A673 (cell line): ENCODE measurements at regions not wholly inside any gene's neighbourhood (a gene's known extent, or its start where the extent isn't known, plus 50 kb on each side); places are given as distances from the start of the nearest gene placed in this dataset.

ENCODE experiments used
- BruUV-seq: library from RNA; stranded (reverse); fragments of 400-500 nt; replicated peaks from 2 replicates; lab custom pipeline; 2021; lab: Mats Ljungman, UMichigan
- CTCF ChIA-PET: fragments of 300-600 bp; sonication (Branson Sonifier 250); formaldehyde crosslinking; loops from one replicate; lab custom pipeline; 2022; ENCODE audit warnings: antibody characterized with exemption; lab: Charles Lee
- POLR2A ChIA-PET: fragments of 300-600 bp; sonication (Branson Sonifier 250); formaldehyde crosslinking; loops from one replicate; lab custom pipeline; 2022; ENCODE audit warnings: antibody characterized with exemption; ENCODE audit not compliant: low non-redundant PET; lab: Charles Lee
- DNase-seq: peaks from one replicate; pipeline ENCODE4 v3.0.0-alpha.2; 2015; ENCODE audit warnings: low spot score
- H3K27ac ChIP-seq: fragments of 200-600 bp; sonication (generic); 2 replicates; pipeline ENCODE4 v1.5.1; 2016; ENCODE audit warnings: mixed run types, low read depth, mild to moderate bottlenecking, mixed read lengths, antibody characterized with exemption, low read length; ENCODE audit not compliant: poor library complexity, severe bottlenecking
- H3K27me3 ChIP-seq: fragments of 200-600 bp; sonication (generic); replicated peaks from 2 replicates; pipeline ENCODE4 v1.6.1; 2017; ENCODE audit warnings: mixed run types, low read depth, mild to moderate bottlenecking, mixed read lengths, antibody characterized with exemption, low read length; ENCODE audit not compliant: insufficient read depth, poor library complexity
- H3K36me3 ChIP-seq: fragments of 200-600 bp; sonication (generic); 2 replicates; pipeline ENCODE4 v1.6.1; 2016; ENCODE audit warnings: mixed run types, mild to moderate bottlenecking, mixed read lengths, antibody characterized with exemption, low read length; ENCODE audit not compliant: insufficient read depth, poor library complexity, severe bottlenecking
- H3K4me1 ChIP-seq: fragments of 200-600 bp; sonication (generic); 2 replicates; pipeline ENCODE4 v1.6.1; 2017; ENCODE audit warnings: mixed run types, mild to moderate bottlenecking, mixed read lengths, antibody characterized with exemption, low read length; ENCODE audit not compliant: insufficient read depth, poor library complexity, severe bottlenecking
- H3K4me3 ChIP-seq: fragments of 200-600 bp; sonication (generic); 2 replicates; pipeline ENCODE4 v1.5.1; 2016; ENCODE audit warnings: low read depth, mixed run types, mild to moderate bottlenecking, mixed read lengths, low read length; ENCODE audit not compliant: poor library complexity, severe bottlenecking
- H3K9me3 ChIP-seq: fragments of 200-600 bp; sonication (generic); 2 replicates; pipeline ENCODE4 v1.6.1; 2016; ENCODE audit warnings: mixed run types, low read depth, mild to moderate bottlenecking, mixed read lengths, antibody characterized with exemption, low read length; ENCODE audit not compliant: poor library complexity, severe bottlenecking
- EZH2 ChIP-seq: fragments of 200-600 bp; sonication (generic); IDR thresholded peaks from 2 replicates; pipeline ENCODE4 v1.6.1; 2017; ENCODE audit warnings: borderline replicate concordance, low read depth, mild to moderate bottlenecking, mixed read lengths, antibody characterized with exemption, low read length; ENCODE audit not compliant: poor library complexity, severe bottlenecking
- intact Hi-C: fragments of 100-400 bp; cut with micrococcal nuclease; formaldehyde crosslinking; loops from one replicate; pipeline ENCODE4 v1.10.0; 2022; ENCODE audit not compliant: unreplicated experiment
- TF ChIP-seq, protein P1 (sequence below): fragments of 300-800, 200-600 bp; sonication (generic); conservative IDR thresholded peaks from 2 replicates; pipeline ENCODE4 v1.5.1; 2017; ENCODE audit warnings: low read depth, mild to moderate bottlenecking, antibody characterized with exemption, low read length, moderate library complexity, mixed read lengths

- POLR2A ChIA-PET: no interaction called here
- intact Hi-C loops: no loop called here
These were observed 174.9 kb upstream of the DMAC1 start for GRCh38 chr9:7974335-7974960.

GRCh38 chr9:7973123-7973522, 173.5 kb upstream of the DMAC1 start:
- POLR2A ChIA-PET: no interaction called here
- CTCF ChIA-PET: no interaction called here
- no peak overlapping the region for H3K27ac ChIP-seq
- no TSS peak for BruUV-seq
- peaks cover 7% of the 10 kb centered on the region for H3K9me3 ChIP-seq
- H3K36me3 ChIP-seq: no peaks in the 10 kb centered on the region
- H3K4me1 ChIP-seq: no peaks in the 10 kb centered on the region
- no peak overlapping the region for H3K4me3 ChIP-seq
- no peak for DNase-seq
- TF ChIP-seq EZH2: no peak
- TF ChIP-seq, protein P1, sequence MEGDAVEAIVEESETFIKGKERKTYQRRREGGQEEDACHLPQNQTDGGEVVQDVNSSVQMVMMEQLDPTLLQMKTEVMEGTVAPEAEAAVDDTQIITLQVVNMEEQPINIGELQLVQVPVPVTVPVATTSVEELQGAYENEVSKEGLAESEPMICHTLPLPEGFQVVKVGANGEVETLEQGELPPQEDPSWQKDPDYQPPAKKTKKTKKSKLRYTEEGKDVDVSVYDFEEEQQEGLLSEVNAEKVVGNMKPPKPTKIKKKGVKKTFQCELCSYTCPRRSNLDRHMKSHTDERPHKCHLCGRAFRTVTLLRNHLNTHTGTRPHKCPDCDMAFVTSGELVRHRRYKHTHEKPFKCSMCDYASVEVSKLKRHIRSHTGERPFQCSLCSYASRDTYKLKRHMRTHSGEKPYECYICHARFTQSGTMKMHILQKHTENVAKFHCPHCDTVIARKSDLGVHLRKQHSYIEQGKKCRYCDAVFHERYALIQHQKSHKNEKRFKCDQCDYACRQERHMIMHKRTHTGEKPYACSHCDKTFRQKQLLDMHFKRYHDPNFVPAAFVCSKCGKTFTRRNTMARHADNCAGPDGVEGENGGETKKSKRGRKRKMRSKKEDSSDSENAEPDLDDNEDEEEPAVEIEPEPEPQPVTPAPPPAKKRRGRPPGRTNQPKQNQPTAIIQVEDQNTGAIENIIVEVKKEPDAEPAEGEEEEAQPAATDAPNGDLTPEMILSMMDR: no peak
- no peaks in the 10 kb centered on the region for H3K27me3 ChIP-seq
- intact Hi-C loops: no loop called here

More at GRCh38 chr9:7974335-7974960, 174.9 kb upstream of the DMAC1 start:
- CTCF ChIA-PET: no interaction called here
- no peak overlapping the region for H3K4me3 ChIP-seq
- BruUV-seq: no TSS peak
- no peak overlapping the region for H3K27ac ChIP-seq
- no peaks in the 10 kb centered on the region for H3K36me3 ChIP-seq
- peaks cover 7% of the 10 kb centered on the region for H3K9me3 ChIP-seq
- no peak for TF ChIP-seq EZH2
- TF ChIP-seq, protein P1: no peak
- no peaks in the 10 kb centered on the region for H3K4me1 ChIP-seq
- no peaks in the 10 kb centered on the region for H3K27me3 ChIP-seq
- DNase-seq: no peak

GRCh38 chr9:7970681-7971330, 171.2 kb upstream of the DMAC1 start:
- intact Hi-C loops: no loop called here
- no peak for DNase-seq
- POLR2A ChIA-PET: no interaction called here
- Histone ChIP-seq H3K36me3 (no peaks in the 10 kb centered on the region), H3K4me1 (no peaks in the 10 kb centered on the region), H3K4me3 (no peak overlapping the region), H3K27me3 (no peaks in the 10 kb centered on the region), H3K9me3 (peaks cover 7% of the 10 kb centered on the region), H3K27ac (no peak overlapping the region)
- no TSS peak for BruUV-seq
- CTCF ChIA-PET: no interaction called here
- TF ChIP-seq, protein P1: no peak
- no peak for TF ChIP-seq EZH2
